Heart left ventricle (tissue), 13 donors: ENCODE measurements at regions not wholly inside any gene's neighbourhood (a gene's known extent, or its start where the extent isn't known, plus 50 kb on each side); places are given as distances from the start of the nearest gene placed in this dataset.

ENCODE experiments used
- CTCF ChIP-seq, 12 donors: fragments of 200-600 bp; sonication (generic) in 4 of 12; IDR thresholded peaks; one replicate each; pipeline versions ENCODE4 v1.5.0 to v1.8.0; 2018 to 2022; ENCODE audit warnings: antibody characterized with exemption in 12 of 12, mild to moderate bottlenecking in 5 of 12
- POLR2A ChIP-seq, 2 donors: fragments of 450-650 bp; IDR thresholded peaks; one replicate each; pipeline ENCODE4 v1.6.1; 2017; ENCODE audit warnings: antibody characterized with exemption in 2 of 2, mild to moderate bottlenecking in 2 of 2, moderate library complexity in 2 of 2
- donor health status: ischemic (EF 13 %, LVEDD 7.1; RV severe dilation, severe dysfunction).
- donor health status: DM: no; HTN: yes; CAD: no.
- donor health status: DM: no; HTN: no; CAD: no.
- donor health status: ischemic (EF 25% LVEDD 6.9; RV normal size, moderate dysfunction).
- donor health status: ischemic (EF 25% LVEDD 5.7; RV mildly dilated, moderate dysfunction).
- donor health status: ischemic (EF 35%, LVEDD 5.7; RV mildly dilated, moderate dysfunction).
- donor health status: nonischemic (EF 11% LVEDD 7.7; RV severe dilation, severe dysfunction).
- donor health status: DM: yes; HTN: yes; CAD: no.
- donor health status: PGD.
- donor health status: ischemic (EF 29% LVEDD 5.4; RV normal size, mild dysfunction).
- donor health status: nonischemic (EF 23%, LVEDD 6.1; RV moderate dilation, normal function).

DNA sequence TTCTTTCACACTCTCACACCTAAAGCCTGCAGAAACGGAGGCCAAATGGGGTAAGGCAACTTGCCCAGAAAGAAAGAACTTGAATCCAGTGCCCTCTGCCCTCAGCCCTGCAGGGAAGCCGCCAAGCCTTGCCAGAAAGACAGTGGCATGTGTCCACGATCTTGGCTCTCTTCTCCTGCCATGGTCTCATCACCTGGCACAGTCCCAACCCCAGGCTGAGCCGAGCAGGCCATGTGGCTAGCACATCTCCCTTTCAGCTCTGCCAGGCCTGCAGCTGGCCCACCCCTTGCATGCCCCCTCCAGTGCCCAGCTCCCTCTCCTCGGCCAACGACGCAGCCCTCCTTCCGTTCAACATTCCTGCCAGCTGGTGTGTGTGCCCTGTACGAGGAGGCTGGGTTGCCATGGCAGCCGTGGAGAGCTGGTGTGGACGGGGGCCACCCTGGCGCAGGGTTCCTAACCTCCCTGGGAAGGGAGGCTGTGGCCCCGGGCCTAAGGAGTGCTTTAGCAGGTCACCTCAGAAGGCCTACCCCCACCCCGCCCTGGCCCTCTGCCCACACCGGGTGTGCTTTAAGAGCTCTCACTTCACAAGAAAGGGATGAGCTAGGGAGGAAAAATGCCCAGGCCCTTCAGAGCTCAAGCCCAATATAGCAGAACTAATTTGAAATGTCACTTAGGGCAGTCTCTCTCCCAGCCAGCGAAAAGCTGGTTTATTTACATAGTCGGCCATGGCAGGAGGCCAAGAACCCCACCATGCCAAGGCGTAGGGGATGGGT lies 73.0 kb upstream of the PJA1 start:
- TF ChIP-seq POLR2A (IDR thresholded peaks at IDR 0.05) (no peak), CTCF (IDR thresholded peaks at IDR 0.05) (no peak)
